ENCODE measurements at regions not wholly inside any gene's neighbourhood (a gene's known extent, or its start where the extent isn't known, plus 50 kb on each side); places are given as distances from the start of the nearest gene placed in this dataset.

GRCh38 chr17:72434991-72435618 lies 314.3 kb downstream of the SOX9 start:
- no peak for DNase-seq
- 83 to 90% (median 88%) methylated on average over 9 of the region's 9 CpGs for WGBS, 3 donors
- Histone ChIP-seq H3K4me1 (ENCODE audit: insufficient read depth) (no peaks in the 10 kb centered on the region), H3K4me3 (no peak overlapping the region), H3K27me3 (no peaks in the 10 kb centered on the region), H3K9me3 (no peaks in the 10 kb centered on the region), H3K27ac (no peak overlapping the region), H3K36me3 (no peaks in the 10 kb centered on the region)
- TF ChIP-seq EP300 (IDR thresholded peaks at IDR 0.05) = no peak
- no peak for TF ChIP-seq CTCF (IDR thresholded peaks at IDR 0.05)
- no peak for TF ChIP-seq POLR2A (IDR thresholded peaks at IDR 0.05)
- intact Hi-C loops (cut with DNase I) = no loop called here

- no peaks in the 10 kb centered on the region for H3K36me3 ChIP-seq
- intact Hi-C loops (cut with DNase I) = no loop called here
- no peak overlapping the region for H3K27ac ChIP-seq
- TF ChIP-seq POLR2A (IDR thresholded peaks at IDR 0.05) (no peak), CTCF (IDR thresholded peaks at IDR 0.05) (no peak), EP300 (IDR thresholded peaks at IDR 0.05) (no peak)
- 76 to 84% (median 81%) methylated on average over 6 of the region's 6 CpGs for WGBS, 3 donors
- no peak overlapping the region for H3K4me3 ChIP-seq
- no peaks in the 10 kb centered on the region for H3K27me3 ChIP-seq
- H3K9me3 ChIP-seq = no peaks in the 10 kb centered on the region
- H3K4me1 ChIP-seq (ENCODE audit: insufficient read depth) = no peaks in the 10 kb centered on the region
- DNase-seq = no peak
Measured at GRCh38 chr17:72438783-72439182, 318.0 kb downstream of the SOX9 start.

DNA sequence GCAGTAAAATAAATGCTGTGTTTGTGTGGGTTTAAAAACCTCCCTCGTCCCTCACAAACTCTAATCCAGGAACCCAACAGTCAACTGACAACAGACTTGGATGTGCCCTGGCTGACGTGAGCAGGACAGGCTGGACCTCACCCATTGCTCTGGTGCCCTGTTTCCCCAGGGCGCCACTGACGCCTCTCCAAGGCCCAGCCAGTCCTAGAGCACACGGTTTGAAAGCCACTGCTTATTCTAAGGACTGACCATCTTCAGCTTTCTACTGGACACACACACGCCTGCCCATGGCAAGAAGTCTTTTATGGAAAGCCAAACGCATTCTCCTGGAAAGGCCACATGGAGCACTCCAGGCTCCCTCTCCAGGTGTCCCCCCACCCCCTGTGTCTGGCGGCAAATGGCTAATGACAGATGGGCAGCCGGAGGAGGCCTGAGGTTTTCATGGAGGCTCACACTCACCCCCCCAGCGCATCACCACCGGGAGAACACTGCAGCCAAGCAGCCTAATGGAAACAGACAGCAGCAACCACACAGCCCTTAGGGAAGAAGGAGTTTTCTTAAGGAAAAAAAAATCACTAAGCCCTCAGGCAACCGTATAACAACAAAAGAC lies 319.2 kb downstream of the SOX9 start:
- H3K27me3 ChIP-seq = no peaks in the 10 kb centered on the region
- TF ChIP-seq CTCF (IDR thresholded peaks at IDR 0.05) (no peak), POLR2A (IDR thresholded peaks at IDR 0.05) (no peak), EP300 (IDR thresholded peaks at IDR 0.05) (no peak)
- 67 to 87% (median 72%) methylated on average over 12 of the region's 12 CpGs for WGBS, 3 donors

DNA sequence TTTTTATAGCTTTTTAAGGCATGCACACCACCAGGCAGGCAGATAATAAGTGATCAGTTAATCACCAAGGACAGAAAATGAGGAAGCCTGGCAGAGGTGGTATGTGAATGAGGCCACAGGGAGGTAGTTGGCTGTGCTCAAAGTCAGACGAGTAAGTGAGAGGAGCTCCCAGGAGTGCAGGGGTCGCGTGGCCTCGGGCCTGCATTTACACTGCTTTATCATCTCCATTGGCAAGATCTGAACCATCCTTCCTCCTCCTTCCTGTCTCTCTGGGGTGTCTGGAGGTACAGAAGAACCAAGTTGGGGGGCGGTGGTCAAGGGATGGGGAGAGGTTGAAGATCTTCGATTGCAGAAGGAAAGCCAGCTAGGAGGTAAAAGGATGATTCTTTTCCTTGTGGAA lies 320.1 kb downstream of the SOX9 start:
- H3K36me3 ChIP-seq = no peaks in the 10 kb centered on the region
- H3K27me3 ChIP-seq = no peaks in the 10 kb centered on the region
- no peaks in the 10 kb centered on the region for H3K9me3 ChIP-seq
- TF ChIP-seq POLR2A (IDR thresholded peaks at IDR 0.05) (no peak), CTCF (IDR thresholded peaks at IDR 0.05) (no peak), EP300 (IDR thresholded peaks at IDR 0.05) (no peak)
- intact Hi-C loops (cut with DNase I) = no loop called here
- 81 to 85% (median 81%) methylated on average over 6 of the region's 6 CpGs for WGBS, 3 donors
- H3K4me3 ChIP-seq = no peak overlapping the region
- H3K27ac ChIP-seq = no peak overlapping the region
- H3K4me1 ChIP-seq (ENCODE audit: insufficient read depth) = no peaks in the 10 kb centered on the region
- DNase-seq = no peak

More for the DNA sequence above, 319.2 kb downstream of the SOX9 start:
- Histone ChIP-seq H3K36me3 (no peaks in the 10 kb centered on the region), H3K4me1 (ENCODE audit: insufficient read depth) (no peaks in the 10 kb centered on the region), H3K27ac (no peak overlapping the region), H3K4me3 (no peak overlapping the region), H3K9me3 (no peaks in the 10 kb centered on the region)
- intact Hi-C loops (cut with DNase I) = no loop called here
- no peak for DNase-seq

Data from ovary (tissue), 7 donors.